ENCODE measurements at regions not wholly inside any gene's neighbourhood (a gene's known extent, or its start where the extent isn't known, plus 50 kb on each side); places are given as distances from the start of the nearest gene placed in this dataset.

DNA sequence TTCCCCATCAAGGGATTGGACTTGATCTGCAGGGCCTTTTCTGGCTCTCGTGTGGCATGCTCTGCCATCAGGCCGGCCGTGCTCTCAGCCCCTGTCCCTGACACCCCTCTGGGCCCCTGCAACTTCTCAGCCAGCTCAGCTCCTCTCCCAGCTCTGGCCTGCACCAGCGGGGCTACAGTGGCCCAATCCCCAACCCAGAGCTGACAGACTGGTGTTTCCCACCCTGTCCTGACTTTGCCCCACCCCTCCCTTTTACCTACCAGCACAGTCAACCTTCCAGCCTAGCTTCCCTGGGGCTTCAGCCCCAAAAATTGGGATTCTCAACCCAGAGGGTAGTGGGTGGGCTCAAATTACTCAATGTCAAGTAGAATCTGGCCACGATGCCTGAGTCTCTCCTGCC is 149.3 kb downstream of the SYF2 start:
- Histone ChIP-seq H3K4me3 (ENCODE audit: insufficient read depth in 1 of 2, low read depth in 1 of 2, low read length in 2 of 2) (no peak overlapping the region), H3K18ac (ENCODE audit: low read depth in 1 of 2, low read length in 2 of 2) (no peak overlapping the region), H4K8ac (ENCODE audit: low read length) (no peak overlapping the region), H3K23ac (ENCODE audit: low read length in 2 of 2) (no peak overlapping the region), H3K9me3 (ENCODE audit: control insufficient read depth, low read length) (no peaks in the 10 kb centered on the region), H4K91ac (ENCODE audit: low read length) (no peak overlapping the region), H2BK5ac (ENCODE audit: low read depth, low read length, poor library complexity, severe bottlenecking) (no peak overlapping the region), H3K27me3 (ENCODE audit: control insufficient read depth in 1 of 2, insufficient read depth in 1 of 2, low read length in 2 of 2) (peaks cover 61 to 67% of the 10 kb centered on the region in 2 experiments), H3K79me1 (replicated peaks; ENCODE audit: low read length, poor library complexity, severe bottlenecking) (no peaks in the 10 kb centered on the region), H2BK120ac (ENCODE audit: low read depth, low read length) (no peak overlapping the region), H3K14ac (ENCODE audit: low read length in 2 of 2) (no peak overlapping the region), H3K36me3 (ENCODE audit: control insufficient read depth in 1 of 2, insufficient read depth in 2 of 2, low read depth in 1 of 2, low read length in 2 of 2) (no peaks in the 10 kb centered on the region), H3K4me1 (ENCODE audit: control insufficient read depth, insufficient read depth, low read depth, low read length) (no peaks in the 10 kb centered on the region), H3K4me2 (ENCODE audit: low read length, poor library complexity, severe bottlenecking) (no peak overlapping the region), H3K27ac (ENCODE audit: low read length, poor library complexity, severe bottlenecking) (no peak overlapping the region), H2AK5ac (ENCODE audit: low read length, severe bottlenecking) (no peak overlapping the region), H2AFZ (ENCODE audit: low read depth, low read length) (no peak overlapping the region), H2BK12ac (ENCODE audit: low read length in 2 of 2) (no peak overlapping the region), H3K4ac (ENCODE audit: low read depth in 1 of 2, low read length in 2 of 2) (no peak overlapping the region), H2BK15ac (ENCODE audit: low read depth, poor library complexity, severe bottlenecking) (no peak overlapping the region), H3K9ac (ENCODE audit: low read length) (no peak overlapping the region)
- no peak for DNase-seq
- 68% methylated on average over 5 of the region's 5 CpGs for WGBS

DNA sequence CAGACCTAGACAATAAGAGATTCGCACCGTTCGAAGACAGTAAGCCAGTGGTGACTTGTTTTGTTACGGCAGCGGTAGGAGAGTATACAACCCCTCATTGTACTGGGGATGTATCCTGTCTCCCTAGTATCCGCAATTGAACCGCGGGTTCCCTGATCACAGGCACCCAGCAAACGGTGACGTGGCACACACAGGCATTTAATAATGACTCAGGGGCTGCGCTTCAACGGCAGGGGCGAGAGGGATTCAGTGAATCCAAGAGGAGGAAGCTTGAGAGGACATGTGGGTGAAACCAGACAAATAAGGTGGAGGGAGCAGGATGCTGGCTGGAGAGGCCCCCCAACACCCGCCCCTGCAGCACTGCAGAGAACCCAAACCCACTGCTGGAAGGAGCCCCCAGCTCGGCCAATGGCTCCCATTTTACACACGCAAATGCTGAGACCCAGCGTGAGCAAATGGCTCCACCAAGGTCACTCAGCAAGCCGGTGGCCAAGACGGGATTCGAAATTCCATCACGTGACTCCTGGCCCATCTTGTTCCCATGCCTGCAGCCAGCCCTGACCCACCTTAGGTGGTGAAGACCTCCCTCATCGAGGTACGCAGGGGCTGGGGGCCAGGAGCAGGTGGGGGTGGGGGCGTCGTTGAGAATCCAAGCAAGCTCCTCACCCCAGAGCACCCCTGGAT is 149.9 kb downstream of the SYF2 start:
- H2AK5ac ChIP-seq (ENCODE audit: low read length, severe bottlenecking): no peak overlapping the region
- H3K4ac ChIP-seq (ENCODE audit: low read depth in 1 of 2, low read length in 2 of 2): no peak overlapping the region
- DNase-seq: no peak
- no peaks in the 10 kb centered on the region for H3K79me1 ChIP-seq (replicated peaks; ENCODE audit: low read length, poor library complexity, severe bottlenecking)
- no peak overlapping the region for H3K23ac ChIP-seq (ENCODE audit: low read length in 2 of 2)
- no peaks in the 10 kb centered on the region for H3K4me1 ChIP-seq (ENCODE audit: control insufficient read depth, insufficient read depth, low read depth, low read length)
- H2BK15ac ChIP-seq (ENCODE audit: low read depth, poor library complexity, severe bottlenecking): no peak overlapping the region
- H4K91ac ChIP-seq (ENCODE audit: low read length): no peak overlapping the region
- WGBS: 86% methylated on average over 23 of the region's 25 CpGs
- no peak overlapping the region for H2BK120ac ChIP-seq (ENCODE audit: low read depth, low read length)
- H4K8ac ChIP-seq (ENCODE audit: low read length): no peak overlapping the region
- no peak overlapping the region for H3K27ac ChIP-seq (ENCODE audit: low read length, poor library complexity, severe bottlenecking)
- H3K18ac ChIP-seq (ENCODE audit: low read depth in 1 of 2, low read length in 2 of 2): no peak overlapping the region
- no peaks in the 10 kb centered on the region for H3K36me3 ChIP-seq (ENCODE audit: control insufficient read depth in 1 of 2, insufficient read depth in 2 of 2, low read depth in 1 of 2, low read length in 2 of 2)
- no peak overlapping the region for H3K14ac ChIP-seq (ENCODE audit: low read length in 2 of 2)
- no peak overlapping the region for H3K4me3 ChIP-seq (ENCODE audit: insufficient read depth in 1 of 2, low read depth in 1 of 2, low read length in 2 of 2)
- no peak overlapping the region for H3K9ac ChIP-seq (ENCODE audit: low read length)
- H3K9me3 ChIP-seq (ENCODE audit: control insufficient read depth, low read length): peaks cover 2% of the 10 kb centered on the region
- no peak overlapping the region for H2BK5ac ChIP-seq (ENCODE audit: low read depth, low read length, poor library complexity, severe bottlenecking)
- H2BK12ac ChIP-seq (ENCODE audit: low read length in 2 of 2): no peak overlapping the region
- peaks cover 55 to 61% of the 10 kb centered on the region in 2 experiments for H3K27me3 ChIP-seq (ENCODE audit: control insufficient read depth in 1 of 2, insufficient read depth in 1 of 2, low read length in 2 of 2)
- H2AFZ ChIP-seq (ENCODE audit: low read depth, low read length): no peak overlapping the region
- no peak overlapping the region for H3K4me2 ChIP-seq (ENCODE audit: low read length, poor library complexity, severe bottlenecking)

DNA sequence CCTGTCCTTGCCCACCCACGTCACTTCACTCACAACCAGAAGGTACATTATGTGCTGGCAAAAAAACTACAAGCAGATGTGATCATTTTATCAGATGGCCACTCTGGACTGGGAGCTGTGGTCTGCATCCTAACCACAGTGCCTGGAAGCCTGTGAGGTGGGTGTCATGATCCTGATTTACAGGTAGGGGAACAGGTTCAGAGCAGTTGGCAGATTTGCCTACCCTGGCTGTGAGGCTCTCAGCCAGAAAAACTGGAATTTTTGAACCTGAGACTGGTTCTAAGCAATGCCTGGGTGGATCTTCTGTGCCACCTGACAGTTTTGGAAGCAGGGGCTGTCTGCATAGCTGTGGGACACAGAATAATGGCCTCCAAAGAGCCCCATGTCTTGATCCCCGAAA is 150.8 kb downstream of the SYF2 start:
- Histone ChIP-seq H2BK12ac (ENCODE audit: low read length in 2 of 2) (no peak overlapping the region), H2BK5ac (ENCODE audit: low read depth, low read length, poor library complexity, severe bottlenecking) (no peak overlapping the region), H2BK120ac (ENCODE audit: low read depth, low read length) (no peak overlapping the region), H4K91ac (ENCODE audit: low read length) (no peak overlapping the region), H3K27ac (ENCODE audit: low read length, poor library complexity, severe bottlenecking) (no peak overlapping the region), H3K36me3 (ENCODE audit: control insufficient read depth in 1 of 2, insufficient read depth in 2 of 2, low read depth in 1 of 2, low read length in 2 of 2) (no peaks in the 10 kb centered on the region), H3K4me2 (ENCODE audit: low read length, poor library complexity, severe bottlenecking) (no peak overlapping the region), H3K79me1 (replicated peaks; ENCODE audit: low read length, poor library complexity, severe bottlenecking) (no peaks in the 10 kb centered on the region), H3K14ac (ENCODE audit: low read length in 2 of 2) (no peak overlapping the region), H4K8ac (ENCODE audit: low read length) (no peak overlapping the region), H3K9me3 (ENCODE audit: control insufficient read depth, low read length) (peaks cover 11% of the 10 kb centered on the region), H3K4ac (ENCODE audit: low read depth in 1 of 2, low read length in 2 of 2) (no peak overlapping the region), H3K4me3 (ENCODE audit: insufficient read depth in 1 of 2, low read depth in 1 of 2, low read length in 2 of 2) (no peak overlapping the region), H2BK15ac (ENCODE audit: low read depth, poor library complexity, severe bottlenecking) (no peak overlapping the region), H3K4me1 (ENCODE audit: control insufficient read depth, insufficient read depth, low read depth, low read length) (no peaks in the 10 kb centered on the region), H3K27me3 (ENCODE audit: control insufficient read depth in 1 of 2, insufficient read depth in 1 of 2, low read length in 2 of 2) (peaks cover 49 to 52% of the 10 kb centered on the region in 2 experiments), H3K9ac (ENCODE audit: low read length) (no peak overlapping the region), H3K23ac (ENCODE audit: low read length in 2 of 2) (no peak overlapping the region), H2AK5ac (ENCODE audit: low read length, severe bottlenecking) (no peak overlapping the region), H3K18ac (ENCODE audit: low read depth in 1 of 2, low read length in 2 of 2) (no peak overlapping the region), H2AFZ (ENCODE audit: low read depth, low read length) (no peak overlapping the region)
- DNase-seq: no peak
- 77% methylated on average over 2 of the region's 2 CpGs for WGBS

DNA sequence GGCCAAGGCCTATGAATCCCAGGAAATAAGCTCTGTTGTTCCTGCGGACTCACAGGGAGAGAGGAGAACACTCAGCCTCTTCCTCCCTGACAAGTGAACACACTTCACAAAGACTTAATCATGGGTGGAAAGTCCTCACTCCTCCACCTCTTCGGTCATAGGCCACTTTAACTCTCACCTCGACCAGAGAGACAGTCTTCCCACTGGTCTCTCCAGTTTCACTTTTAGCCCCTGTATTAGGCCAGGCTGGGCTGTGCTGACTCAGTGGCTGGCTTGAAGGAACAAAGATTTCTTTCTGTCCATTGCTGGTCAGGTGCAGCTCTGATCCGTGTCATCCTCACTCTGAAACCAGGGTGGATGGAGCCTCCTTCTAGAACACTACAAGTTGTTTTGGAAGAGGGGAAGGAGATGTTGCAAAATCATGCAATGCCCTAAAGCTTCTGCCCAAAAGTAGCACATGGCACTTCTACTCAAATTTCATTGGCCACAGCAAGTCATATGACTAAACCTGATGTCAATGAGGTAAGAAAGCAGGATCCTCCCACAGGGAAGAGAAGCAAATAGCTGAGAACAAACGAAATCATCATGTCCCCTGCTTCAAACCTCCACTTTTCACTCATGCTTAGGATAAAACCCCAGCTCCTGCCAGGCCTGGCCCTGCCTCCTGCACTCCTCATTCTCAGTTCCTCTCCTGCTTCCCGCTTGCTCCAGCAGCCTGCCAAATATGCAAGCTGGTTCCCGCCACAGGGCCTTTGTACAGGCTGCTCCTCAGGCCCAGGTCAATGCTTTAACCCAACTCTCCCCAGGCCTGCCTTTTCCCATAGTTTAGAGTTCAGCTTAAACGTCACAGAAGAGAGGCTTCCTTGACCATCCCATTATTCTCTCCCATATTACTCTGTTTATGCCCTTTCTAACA is 150.5 kb upstream of the RUNX3 start:
- WGBS: 73% methylated on average over 8 of the region's 8 CpGs
- H3K9ac ChIP-seq (ENCODE audit: low read length): no peak overlapping the region
- peaks cover 13% of the 10 kb centered on the region for H3K9me3 ChIP-seq (ENCODE audit: control insufficient read depth, low read length)
- H4K8ac ChIP-seq (ENCODE audit: low read length): no peak overlapping the region
- no peak overlapping the region for H3K14ac ChIP-seq (ENCODE audit: low read length in 2 of 2)
- no peak overlapping the region for H2BK5ac ChIP-seq (ENCODE audit: low read depth, low read length, poor library complexity, severe bottlenecking)
- H2AFZ ChIP-seq (ENCODE audit: low read depth, low read length): no peak overlapping the region
- no peak overlapping the region for H3K4me3 ChIP-seq (ENCODE audit: insufficient read depth in 1 of 2, low read depth in 1 of 2, low read length in 2 of 2)
- no peaks in the 10 kb centered on the region for H3K36me3 ChIP-seq (ENCODE audit: control insufficient read depth in 1 of 2, insufficient read depth in 2 of 2, low read depth in 1 of 2, low read length in 2 of 2)
- H3K4me1 ChIP-seq (ENCODE audit: control insufficient read depth, insufficient read depth, low read depth, low read length): no peaks in the 10 kb centered on the region
- H2AK5ac ChIP-seq (ENCODE audit: low read length, severe bottlenecking): no peak overlapping the region
- no peak overlapping the region for H2BK120ac ChIP-seq (ENCODE audit: low read depth, low read length)
- H3K18ac ChIP-seq (ENCODE audit: low read depth in 1 of 2, low read length in 2 of 2): no peak overlapping the region
- H4K91ac ChIP-seq (ENCODE audit: low read length): no peak overlapping the region
- no peak overlapping the region for H2BK12ac ChIP-seq (ENCODE audit: low read length in 2 of 2)
- H3K27me3 ChIP-seq (ENCODE audit: control insufficient read depth in 1 of 2, insufficient read depth in 1 of 2, low read length in 2 of 2): peaks cover 42 to 49% of the 10 kb centered on the region in 2 experiments
- no peak overlapping the region for H3K4me2 ChIP-seq (ENCODE audit: low read length, poor library complexity, severe bottlenecking)
- no peak overlapping the region for H3K23ac ChIP-seq (ENCODE audit: low read length in 2 of 2)
- H3K27ac ChIP-seq (ENCODE audit: low read length, poor library complexity, severe bottlenecking): no peak overlapping the region
- H2BK15ac ChIP-seq (ENCODE audit: low read depth, poor library complexity, severe bottlenecking): no peak overlapping the region
- no peak overlapping the region for H3K4ac ChIP-seq (ENCODE audit: low read depth in 1 of 2, low read length in 2 of 2)
- no peaks in the 10 kb centered on the region for H3K79me1 ChIP-seq (replicated peaks; ENCODE audit: low read length, poor library complexity, severe bottlenecking)
- DNase-seq: peak; percentile 8

All from mesenchymal stem cell (in vitro differentiated cells and primary cell).